Activated CD8-positive, alpha-beta T cell treated with anti-CD3 and anti-CD28 coated beads for 36 hours (primary cell): ENCODE measurements at regions not wholly inside any gene's neighbourhood (a gene's known extent, or its start where the extent isn't known, plus 50 kb on each side); places are given as distances from the start of the nearest gene placed in this dataset.

Experiments used
- ATAC-seq: fragments of 200-7000 bp; cut with Tn5 transposase; one replicate; pipeline ENCODE4 v1.10.0; 2021; ENCODE audit warnings: mild to moderate bottlenecking, moderate library complexity
- CTCF ChIA-PET: fragments of 350-600 bp; sonication (Branson Sonifier 250); formaldehyde crosslinking; loops from one replicate; lab custom pipeline; 2021; ENCODE audit warnings: antibody characterized with exemption; lab: Charles Lee
- POLR2A ChIA-PET: fragments of 350-600 bp; sonication (Branson Sonifier 250); formaldehyde crosslinking; loops from one replicate; lab custom pipeline; 2021; ENCODE audit warnings: antibody characterized with exemption; lab: Charles Lee
- DNase-seq: peaks from one replicate; pipeline ENCODE4 v3.0.0-alpha.2; 2020
- H3K27ac Mint-ChIP-seq: one replicate; pipeline ENCODE4 v1.8.0; 2021; ENCODE audit warnings: mild to moderate bottlenecking, mixed read lengths
- H3K27me3 Mint-ChIP-seq: one replicate; pipeline ENCODE4 v1.8.0; 2021; ENCODE audit warnings: mixed read lengths
- H3K36me3 Mint-ChIP-seq: one replicate; pipeline ENCODE4 v1.8.0; 2021; ENCODE audit warnings: low read depth, mixed read lengths
- H3K4me1 Mint-ChIP-seq: one replicate; pipeline ENCODE4 v1.8.0; 2021; ENCODE audit warnings: low read depth, mixed read lengths
- H3K4me3 Mint-ChIP-seq: one replicate; pipeline ENCODE4 v1.8.0; 2021; ENCODE audit warnings: mild to moderate bottlenecking, moderate library complexity, mixed read lengths
- H3K9me3 Mint-ChIP-seq: one replicate; pipeline ENCODE4 v1.8.0; 2021; ENCODE audit warnings: mixed read lengths
- intact Hi-C: fragments of 100-400 bp; cut with micrococcal nuclease; formaldehyde crosslinking; loops from one replicate; pipeline ENCODE4 v1.10.0; 2022
- TF ChIP-seq, protein P1 (sequence below): fragments of 200-600 bp; IDR thresholded peaks from one replicate; pipeline ENCODE4 v1.8.0; 2022; ENCODE audit warnings: antibody characterized with exemption, mild to moderate bottlenecking

DNA sequence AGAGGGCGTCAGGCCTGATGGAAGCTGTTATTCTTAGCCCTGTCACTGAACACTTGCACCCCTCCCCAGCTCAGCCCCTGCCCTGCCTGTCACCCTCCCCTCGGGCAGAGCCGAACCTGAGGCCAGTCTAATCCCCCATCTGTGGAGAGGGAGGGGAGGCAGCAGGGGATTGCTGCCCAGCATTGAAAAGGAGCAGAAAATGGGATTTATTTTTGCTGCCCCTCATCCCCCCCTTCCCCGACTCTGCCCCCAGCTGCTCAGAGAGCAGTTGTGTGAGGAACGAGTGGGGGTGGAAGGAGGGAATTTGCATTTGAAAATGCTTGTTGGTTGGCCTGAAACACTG lies 71.6 kb downstream of the EPHB3 start:
- no peak overlapping the region for H3K27ac Mint-ChIP-seq
- no peaks in the 10 kb centered on the region for H3K9me3 Mint-ChIP-seq
- DNase-seq (no peak), ATAC-seq (no peak)
- H3K36me3 Mint-ChIP-seq = no peaks in the 10 kb centered on the region
- TF ChIP-seq, protein P1, sequence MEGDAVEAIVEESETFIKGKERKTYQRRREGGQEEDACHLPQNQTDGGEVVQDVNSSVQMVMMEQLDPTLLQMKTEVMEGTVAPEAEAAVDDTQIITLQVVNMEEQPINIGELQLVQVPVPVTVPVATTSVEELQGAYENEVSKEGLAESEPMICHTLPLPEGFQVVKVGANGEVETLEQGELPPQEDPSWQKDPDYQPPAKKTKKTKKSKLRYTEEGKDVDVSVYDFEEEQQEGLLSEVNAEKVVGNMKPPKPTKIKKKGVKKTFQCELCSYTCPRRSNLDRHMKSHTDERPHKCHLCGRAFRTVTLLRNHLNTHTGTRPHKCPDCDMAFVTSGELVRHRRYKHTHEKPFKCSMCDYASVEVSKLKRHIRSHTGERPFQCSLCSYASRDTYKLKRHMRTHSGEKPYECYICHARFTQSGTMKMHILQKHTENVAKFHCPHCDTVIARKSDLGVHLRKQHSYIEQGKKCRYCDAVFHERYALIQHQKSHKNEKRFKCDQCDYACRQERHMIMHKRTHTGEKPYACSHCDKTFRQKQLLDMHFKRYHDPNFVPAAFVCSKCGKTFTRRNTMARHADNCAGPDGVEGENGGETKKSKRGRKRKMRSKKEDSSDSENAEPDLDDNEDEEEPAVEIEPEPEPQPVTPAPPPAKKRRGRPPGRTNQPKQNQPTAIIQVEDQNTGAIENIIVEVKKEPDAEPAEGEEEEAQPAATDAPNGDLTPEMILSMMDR = no peak
- intact Hi-C loops = no loop called here
- POLR2A ChIA-PET = no interaction called here
- CTCF ChIA-PET = interaction anchor here (1.2 kb wide), 1 partner anchor 72 kb away, joined by 3 read pairs; the partner anchor contains the start of gene EPHB3
- H3K27me3 Mint-ChIP-seq = no peaks in the 10 kb centered on the region
- H3K4me3 Mint-ChIP-seq = no peak overlapping the region
- peaks cover 3% of the 10 kb centered on the region for H3K4me1 Mint-ChIP-seq

DNA sequence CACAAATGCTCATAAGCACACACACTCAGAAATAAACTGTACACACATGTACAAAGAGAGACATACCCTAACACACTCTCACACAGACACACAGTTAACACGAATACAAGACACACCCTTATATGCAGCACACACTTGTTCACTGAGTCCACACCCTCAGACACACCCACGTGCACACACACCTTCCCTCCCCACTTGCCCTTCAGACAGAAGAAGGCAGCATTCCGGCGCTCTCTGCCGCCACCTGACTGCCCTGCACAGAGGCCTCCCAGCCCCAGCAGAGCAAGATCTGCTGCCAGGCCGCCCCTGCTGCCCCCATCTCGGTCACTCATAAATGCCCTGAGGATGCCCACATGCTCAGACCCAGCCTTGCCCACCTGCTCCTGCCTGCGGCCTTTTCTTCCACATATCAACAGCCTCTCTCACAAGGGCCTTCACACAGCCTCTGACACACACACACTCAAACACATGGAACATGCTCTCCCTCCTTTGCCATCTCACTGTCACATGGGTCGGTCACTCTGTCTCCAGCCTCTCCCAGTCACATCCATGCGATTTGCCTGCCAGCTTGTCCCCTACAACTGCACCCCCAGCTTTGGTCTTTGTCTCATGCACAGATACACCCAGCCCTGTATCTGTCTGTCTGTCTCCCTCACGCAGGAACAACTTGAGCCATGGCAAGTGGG lies 71.1 kb downstream of the EPHB3 start:
- ChIA-PET CTCF (interaction anchor here (1.2 kb wide), 1 partner anchor 71 kb away, joined by 3 read pairs; the partner anchor contains the start of gene EPHB3), POLR2A (no interaction called here)
- intact Hi-C loops = no loop called here
- no peak overlapping the region for H3K4me3 Mint-ChIP-seq
- H3K27ac Mint-ChIP-seq = no peak overlapping the region
- no peaks in the 10 kb centered on the region for H3K36me3 Mint-ChIP-seq
- TF ChIP-seq, protein P1 = no peak
- H3K4me1 Mint-ChIP-seq = peaks cover 3% of the 10 kb centered on the region
- DNase-seq (no peak), ATAC-seq (no peak)
- H3K9me3 Mint-ChIP-seq = no peaks in the 10 kb centered on the region
- no peaks in the 10 kb centered on the region for H3K27me3 Mint-ChIP-seq
